Dendritic cell treated with granulocyte-macrophage colony-stimulating factor and Interleukin-4, amounts not matched to agents 40 ng/mL and 50 ng/mL, for 4 days (primary cell): ENCODE measurements at regions not wholly inside any gene's neighbourhood (a gene's known extent, or its start where the extent isn't known, plus 50 kb on each side); places are given as distances from the start of the nearest gene placed in this dataset.

ENCODE experiments used
- H3K27ac Mint-ChIP-seq: one replicate; pipeline ENCODE4 v1.8.0; 2022; ENCODE audit warnings: mild to moderate bottlenecking, mixed read lengths
- H3K27me3 Mint-ChIP-seq: one replicate; pipeline ENCODE4 v1.8.0; 2022; ENCODE audit warnings: mild to moderate bottlenecking, mixed read lengths
- H3K36me3 Mint-ChIP-seq: one replicate; pipeline ENCODE4 v1.8.0; 2022; ENCODE audit warnings: low read depth, mixed read lengths
- H3K4me1 Mint-ChIP-seq: one replicate; pipeline ENCODE4 v1.8.0; 2022; ENCODE audit warnings: low read depth, mixed read lengths
- H3K4me3 Mint-ChIP-seq: one replicate; pipeline ENCODE4 v1.8.0; 2022; ENCODE audit warnings: mild to moderate bottlenecking, moderate library complexity, mixed read lengths
- H3K9me3 Mint-ChIP-seq: one replicate; pipeline ENCODE4 v1.8.0; 2022; ENCODE audit warnings: mixed read lengths
- intact Hi-C: fragments of 100-400 bp; cut with micrococcal nuclease; formaldehyde crosslinking; loops from one replicate; pipeline ENCODE4 v1.15.0; 2022

- Mint-ChIP-seq H3K4me1 (no peaks in the 10 kb centered on the region), H3K36me3 (no peaks in the 10 kb centered on the region)
Measured at GRCh38 chr7:15856311-15856710, 169.8 kb upstream of the MEOX2 start.

GRCh38 chr7:15855525-15856109 is 169.1 kb upstream of the MEOX2 start:
- intact Hi-C loops = no loop called here
- H3K27me3 Mint-ChIP-seq = no peaks in the 10 kb centered on the region
- H3K4me1 Mint-ChIP-seq = no peaks in the 10 kb centered on the region

More at GRCh38 chr7:15856311-15856710, 169.8 kb upstream of the MEOX2 start:
- Mint-ChIP-seq H3K9me3 (peaks cover 19% of the 10 kb centered on the region), H3K4me3 (no peak overlapping the region), H3K27ac (no peak overlapping the region), H3K27me3 (no peaks in the 10 kb centered on the region)
- intact Hi-C loops = no loop called here

GRCh38 chr7:15854841-15855524 is 168.5 kb upstream of the MEOX2 start:
- no peaks in the 10 kb centered on the region for H3K36me3 Mint-ChIP-seq
- no peak overlapping the region for H3K4me3 Mint-ChIP-seq
- no peak overlapping the region for H3K27ac Mint-ChIP-seq
- H3K9me3 Mint-ChIP-seq = peaks cover 19% of the 10 kb centered on the region
- no peaks in the 10 kb centered on the region for H3K4me1 Mint-ChIP-seq
- no peaks in the 10 kb centered on the region for H3K27me3 Mint-ChIP-seq
- intact Hi-C loops = no loop called here

More at GRCh38 chr7:15855525-15856109, 169.1 kb upstream of the MEOX2 start:
- Mint-ChIP-seq H3K4me3 (no peak overlapping the region), H3K9me3 (peaks cover 19% of the 10 kb centered on the region), H3K27ac (no peak overlapping the region), H3K36me3 (no peaks in the 10 kb centered on the region)

GRCh38 chr7:15853832-15854470 is 167.5 kb upstream of the MEOX2 start:
- intact Hi-C loops = no loop called here
- Mint-ChIP-seq H3K4me1 (no peaks in the 10 kb centered on the region), H3K4me3 (no peak overlapping the region), H3K27me3 (no peaks in the 10 kb centered on the region), H3K9me3 (peaks cover 14% of the 10 kb centered on the region), H3K27ac (no peak overlapping the region), H3K36me3 (no peaks in the 10 kb centered on the region)

- Mint-ChIP-seq H3K27ac (no peak overlapping the region), H3K27me3 (no peaks in the 10 kb centered on the region), H3K4me1 (no peaks in the 10 kb centered on the region), H3K36me3 (no peaks in the 10 kb centered on the region), H3K9me3 (no peaks in the 10 kb centered on the region), H3K4me3 (no peak overlapping the region)
- intact Hi-C loops = no loop called here
Measured at GRCh38 chr7:15851201-15851600, 164.7 kb upstream of the MEOX2 start.

GRCh38 chr7:15848901-15849300 is 162.4 kb upstream of the MEOX2 start:
- Mint-ChIP-seq H3K4me1 (no peaks in the 10 kb centered on the region), H3K4me3 (no peak overlapping the region), H3K36me3 (no peaks in the 10 kb centered on the region), H3K27me3 (no peaks in the 10 kb centered on the region), H3K9me3 (no peaks in the 10 kb centered on the region), H3K27ac (no peak overlapping the region)
- intact Hi-C loops = no loop called here

GRCh38 chr7:15848362-15848761 is 161.9 kb upstream of the MEOX2 start:
- H3K36me3 Mint-ChIP-seq = no peaks in the 10 kb centered on the region
- no peaks in the 10 kb centered on the region for H3K9me3 Mint-ChIP-seq

GRCh38 chr7:15845868-15846267 is 159.4 kb upstream of the MEOX2 start:
- H3K27ac Mint-ChIP-seq = no peak overlapping the region
- no peaks in the 10 kb centered on the region for H3K4me1 Mint-ChIP-seq
- H3K36me3 Mint-ChIP-seq = no peaks in the 10 kb centered on the region
- intact Hi-C loops = no loop called here
- H3K4me3 Mint-ChIP-seq = no peak overlapping the region
- H3K27me3 Mint-ChIP-seq = no peaks in the 10 kb centered on the region
- no peaks in the 10 kb centered on the region for H3K9me3 Mint-ChIP-seq

More at GRCh38 chr7:15848362-15848761, 161.9 kb upstream of the MEOX2 start:
- H3K4me3 Mint-ChIP-seq = no peak overlapping the region
- H3K27me3 Mint-ChIP-seq = no peaks in the 10 kb centered on the region
- no peak overlapping the region for H3K27ac Mint-ChIP-seq
- no peaks in the 10 kb centered on the region for H3K4me1 Mint-ChIP-seq
- intact Hi-C loops = no loop called here

- intact Hi-C loops = no loop called here
- Mint-ChIP-seq H3K9me3 (no peaks in the 10 kb centered on the region), H3K27ac (no peak overlapping the region), H3K4me3 (no peak overlapping the region), H3K4me1 (no peaks in the 10 kb centered on the region), H3K36me3 (no peaks in the 10 kb centered on the region), H3K27me3 (no peaks in the 10 kb centered on the region)
Measured at GRCh38 chr7:15845461-15845860, 159.0 kb upstream of the MEOX2 start.

GRCh38 chr7:15839416-15840100 is 153.1 kb upstream of the MEOX2 start:
- Mint-ChIP-seq H3K9me3 (no peaks in the 10 kb centered on the region), H3K4me1 (no peaks in the 10 kb centered on the region), H3K27ac (no peak overlapping the region), H3K27me3 (no peaks in the 10 kb centered on the region), H3K36me3 (no peaks in the 10 kb centered on the region), H3K4me3 (no peak overlapping the region)
- intact Hi-C loops = no loop called here

GRCh38 chr7:15838265-15838664 is 151.8 kb upstream of the MEOX2 start:
- Mint-ChIP-seq H3K36me3 (no peaks in the 10 kb centered on the region), H3K4me3 (no peak overlapping the region), H3K27me3 (no peaks in the 10 kb centered on the region), H3K4me1 (no peaks in the 10 kb centered on the region), H3K27ac (no peak overlapping the region), H3K9me3 (no peaks in the 10 kb centered on the region)
- intact Hi-C loops = no loop called here

- no peaks in the 10 kb centered on the region for H3K9me3 Mint-ChIP-seq
Measured at GRCh38 chr7:15837306-15837950, 150.9 kb upstream of the MEOX2 start.

GRCh38 chr7:15836651-15837050 is 150.2 kb upstream of the MEOX2 start:
- intact Hi-C loops = no loop called here
- Mint-ChIP-seq H3K4me3 (no peak overlapping the region), H3K27me3 (no peaks in the 10 kb centered on the region), H3K4me1 (no peaks in the 10 kb centered on the region), H3K9me3 (no peaks in the 10 kb centered on the region), H3K36me3 (no peaks in the 10 kb centered on the region), H3K27ac (no peak overlapping the region)

More at GRCh38 chr7:15837306-15837950, 150.9 kb upstream of the MEOX2 start:
- intact Hi-C loops = no loop called here
- no peak overlapping the region for H3K4me3 Mint-ChIP-seq
- H3K4me1 Mint-ChIP-seq = no peaks in the 10 kb centered on the region
- no peak overlapping the region for H3K27ac Mint-ChIP-seq
- H3K27me3 Mint-ChIP-seq = no peaks in the 10 kb centered on the region
- H3K36me3 Mint-ChIP-seq = no peaks in the 10 kb centered on the region

- Mint-ChIP-seq H3K9me3 (no peaks in the 10 kb centered on the region), H3K4me3 (no peak overlapping the region), H3K36me3 (no peaks in the 10 kb centered on the region), H3K27me3 (no peaks in the 10 kb centered on the region), H3K27ac (no peak overlapping the region), H3K4me1 (no peaks in the 10 kb centered on the region)
- intact Hi-C loops = no loop called here
Measured at GRCh38 chr7:15836041-15836440, 149.6 kb upstream of the MEOX2 start.
